M059J (cell line): ENCODE measurements at regions not wholly inside any gene's neighbourhood (a gene's known extent, or its start where the extent isn't known, plus 50 kb on each side); places are given as distances from the start of the nearest gene placed in this dataset.

Experiments used
- DNase-seq: peaks from one replicate; pipeline ENCODE4 v3.0.0-alpha.2; 2012; ENCODE audit warnings: low read depth

GRCh38 chr13:22001336-22001735 lies 330.5 kb downstream of the FGF9 start:
- DNase-seq = no peak

GRCh38 chr13:22002893-22003292 lies 332.0 kb downstream of the FGF9 start:
- no peak for DNase-seq

GRCh38 chr13:22009500-22009899 lies 338.6 kb downstream of the FGF9 start:
- DNase-seq = no peak

GRCh38 chr13:22009937-22010336 lies 339.1 kb downstream of the FGF9 start:
- no peak for DNase-seq

- DNase-seq = no peak
Measured at GRCh38 chr13:22012686-22013085, 341.8 kb downstream of the FGF9 start.

GRCh38 chr13:22014469-22014868 lies 343.6 kb downstream of the FGF9 start:
- DNase-seq = peak; percentile 25

GRCh38 chr13:22017226-22017625 lies 346.4 kb downstream of the FGF9 start:
- DNase-seq = no peak

- DNase-seq = no peak
Measured at GRCh38 chr13:22018076-22018835, 347.4 kb downstream of the FGF9 start.

- DNase-seq = no peak
Measured at GRCh38 chr13:22018836-22019210, 347.9 kb downstream of the FGF9 start.

- no peak for DNase-seq
Measured at GRCh38 chr13:22024381-22024994, 353.6 kb downstream of the FGF9 start.

- DNase-seq = no peak
Measured at GRCh38 chr13:22027566-22027965, 356.7 kb downstream of the FGF9 start.

GRCh38 chr13:22028831-22029230 lies 358.0 kb downstream of the FGF9 start:
- no peak for DNase-seq

GRCh38 chr13:22030321-22030720 lies 359.4 kb downstream of the FGF9 start:
- no peak for DNase-seq

GRCh38 chr13:22031702-22032286 lies 360.9 kb downstream of the FGF9 start:
- no peak for DNase-seq

- no peak for DNase-seq
Measured at GRCh38 chr13:22032905-22033304, 362.0 kb downstream of the FGF9 start.

- DNase-seq = no peak
Measured at GRCh38 chr13:22039961-22040360, 369.1 kb downstream of the FGF9 start.

- DNase-seq = no peak
Measured at GRCh38 chr13:22040810-22041364, 370.0 kb downstream of the FGF9 start.

GRCh38 chr13:22041741-22042140 lies 370.9 kb downstream of the FGF9 start:
- no peak for DNase-seq

- no peak for DNase-seq
Measured at GRCh38 chr13:22047082-22047784, 376.4 kb downstream of the FGF9 start.

GRCh38 chr13:22047785-22048104 lies 376.9 kb downstream of the FGF9 start:
- no peak for DNase-seq

- DNase-seq = no peak
Measured at GRCh38 chr13:22049384-22049783, 378.5 kb downstream of the FGF9 start.

- no peak for DNase-seq
Measured at GRCh38 chr13:22050951-22051563, 380.2 kb downstream of the FGF9 start.
